HEK293 (cell line): ENCODE measurements at regions not wholly inside any gene's neighbourhood (a gene's known extent, or its start where the extent isn't known, plus 50 kb on each side); places are given as distances from the start of the nearest gene placed in this dataset.

Experiments used
- ZNF114 ChIP-seq: fragments of 450-650 bp; formaldehyde crosslinking; IDR thresholded peaks from 2 replicates; pipeline ENCODE4 v1.5.0; 2017; ENCODE audit warnings: missing biosample characterization, missing genetic modification characterization
- ZNF121 ChIP-seq: fragments of 450-650 bp; formaldehyde crosslinking; IDR thresholded peaks from 2 replicates; pipeline ENCODE4 v1.5.1; 2016; ENCODE audit warnings: missing biosample characterization, missing genetic modification characterization
- ZNF221 ChIP-seq: fragments of 450-650 bp; formaldehyde crosslinking; IDR thresholded peaks from 2 replicates; pipeline ENCODE4 v1.5.1; 2017; ENCODE audit warnings: missing biosample characterization, missing genetic modification characterization, borderline replicate concordance
- ZNF658 ChIP-seq: fragments of 450-650 bp; formaldehyde crosslinking; IDR thresholded peaks from 2 replicates; pipeline ENCODE4; 2016; ENCODE audit warnings: missing biosample characterization, missing genetic modification characterization
- TF ChIP-seq, protein P1 (sequence below): fragments of 450-650 bp; formaldehyde crosslinking; IDR thresholded peaks from 2 replicates; pipeline ENCODE4 v1.5.1; 2016; ENCODE audit warnings: missing biosample characterization, missing genetic modification characterization
- TF ChIP-seq, protein P2 (sequence below): fragments of 450-650 bp; formaldehyde crosslinking; IDR thresholded peaks from 2 replicates; pipeline ENCODE4 v1.5.1; 2016; ENCODE audit warnings: missing biosample characterization, missing genetic modification characterization
- TF ChIP-seq, protein P3 (sequence below): fragments of 450-650 bp; formaldehyde crosslinking; IDR thresholded peaks from 2 replicates; pipeline ENCODE4 v1.5.1; 2017; ENCODE audit warnings: missing biosample characterization, missing genetic modification characterization

DNA sequence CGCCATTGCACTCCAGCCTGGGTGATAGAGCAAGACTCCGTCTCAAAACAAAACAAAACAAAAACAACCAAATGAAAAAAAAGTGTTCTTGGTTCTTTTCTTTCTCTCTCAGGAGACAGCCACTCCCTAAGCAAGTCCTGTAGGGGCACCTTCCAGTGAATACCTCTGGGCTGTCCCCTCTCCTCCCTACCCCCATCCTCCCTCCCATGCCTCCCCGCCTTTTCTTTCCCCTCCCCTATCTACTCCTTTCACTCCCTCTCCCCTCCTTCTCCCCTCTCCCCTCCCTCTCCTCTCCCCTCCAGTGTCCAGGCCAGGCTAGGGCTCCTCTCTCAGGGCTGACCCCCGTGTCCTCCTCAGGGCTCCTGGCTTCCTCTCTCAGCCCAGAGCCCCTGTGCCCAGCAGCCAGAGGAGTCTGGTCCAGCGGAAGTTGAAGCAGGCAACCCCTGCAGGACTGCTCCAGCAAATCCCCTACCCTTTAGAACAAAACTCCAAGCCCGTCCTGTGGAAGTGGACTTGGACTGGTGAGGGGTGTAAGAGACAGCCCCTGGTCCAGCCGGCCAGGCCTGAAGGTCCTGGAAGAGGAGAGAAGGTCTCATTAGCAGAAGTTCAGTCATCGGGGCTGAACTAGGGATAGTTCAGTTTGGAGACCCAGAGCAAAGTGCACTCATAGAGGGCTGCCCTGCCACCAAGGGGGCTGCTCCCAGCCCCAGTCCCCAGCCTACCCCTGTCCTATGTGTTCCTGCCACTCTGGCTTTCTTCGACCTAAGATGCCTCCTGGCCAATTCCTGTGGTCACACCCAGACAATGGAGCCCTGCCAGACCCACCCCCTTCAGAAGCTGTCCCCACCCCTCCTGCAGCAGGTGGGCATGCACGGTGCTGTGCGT, 79.8 kb upstream of the IQSEC1 start:
- TF ChIP-seq ZNF114 (no peak), ZNF658 (no peak), ZNF221 (tag by site-specific recombination) (no peak), ZNF121 (tag by site-specific recombination) (no peak)
- TF ChIP-seq, protein P1, sequence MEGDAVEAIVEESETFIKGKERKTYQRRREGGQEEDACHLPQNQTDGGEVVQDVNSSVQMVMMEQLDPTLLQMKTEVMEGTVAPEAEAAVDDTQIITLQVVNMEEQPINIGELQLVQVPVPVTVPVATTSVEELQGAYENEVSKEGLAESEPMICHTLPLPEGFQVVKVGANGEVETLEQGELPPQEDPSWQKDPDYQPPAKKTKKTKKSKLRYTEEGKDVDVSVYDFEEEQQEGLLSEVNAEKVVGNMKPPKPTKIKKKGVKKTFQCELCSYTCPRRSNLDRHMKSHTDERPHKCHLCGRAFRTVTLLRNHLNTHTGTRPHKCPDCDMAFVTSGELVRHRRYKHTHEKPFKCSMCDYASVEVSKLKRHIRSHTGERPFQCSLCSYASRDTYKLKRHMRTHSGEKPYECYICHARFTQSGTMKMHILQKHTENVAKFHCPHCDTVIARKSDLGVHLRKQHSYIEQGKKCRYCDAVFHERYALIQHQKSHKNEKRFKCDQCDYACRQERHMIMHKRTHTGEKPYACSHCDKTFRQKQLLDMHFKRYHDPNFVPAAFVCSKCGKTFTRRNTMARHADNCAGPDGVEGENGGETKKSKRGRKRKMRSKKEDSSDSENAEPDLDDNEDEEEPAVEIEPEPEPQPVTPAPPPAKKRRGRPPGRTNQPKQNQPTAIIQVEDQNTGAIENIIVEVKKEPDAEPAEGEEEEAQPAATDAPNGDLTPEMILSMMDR (tag by site-specific recombination) = no peak
- TF ChIP-seq, protein P2, sequence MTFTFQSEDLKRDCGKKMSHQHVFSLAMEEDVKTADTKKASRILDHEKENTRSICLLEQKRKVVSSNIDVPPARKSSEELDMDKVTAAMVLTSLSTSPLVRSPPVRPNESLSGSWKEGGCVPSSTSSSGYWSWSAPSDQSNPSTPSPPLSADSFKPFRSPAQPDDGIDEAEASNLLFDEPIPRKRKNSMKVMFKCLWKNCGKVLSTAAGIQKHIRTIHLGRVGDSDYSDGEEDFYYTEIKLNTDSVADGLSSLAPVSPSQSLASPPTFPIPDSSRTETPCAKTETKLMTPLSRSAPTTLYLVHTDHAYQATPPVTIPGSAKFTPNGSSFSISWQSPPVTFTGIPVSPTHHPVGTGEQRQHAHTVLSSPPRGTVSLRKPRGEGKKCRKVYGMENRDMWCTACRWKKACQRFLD = no peak
- TF ChIP-seq, protein P3, sequence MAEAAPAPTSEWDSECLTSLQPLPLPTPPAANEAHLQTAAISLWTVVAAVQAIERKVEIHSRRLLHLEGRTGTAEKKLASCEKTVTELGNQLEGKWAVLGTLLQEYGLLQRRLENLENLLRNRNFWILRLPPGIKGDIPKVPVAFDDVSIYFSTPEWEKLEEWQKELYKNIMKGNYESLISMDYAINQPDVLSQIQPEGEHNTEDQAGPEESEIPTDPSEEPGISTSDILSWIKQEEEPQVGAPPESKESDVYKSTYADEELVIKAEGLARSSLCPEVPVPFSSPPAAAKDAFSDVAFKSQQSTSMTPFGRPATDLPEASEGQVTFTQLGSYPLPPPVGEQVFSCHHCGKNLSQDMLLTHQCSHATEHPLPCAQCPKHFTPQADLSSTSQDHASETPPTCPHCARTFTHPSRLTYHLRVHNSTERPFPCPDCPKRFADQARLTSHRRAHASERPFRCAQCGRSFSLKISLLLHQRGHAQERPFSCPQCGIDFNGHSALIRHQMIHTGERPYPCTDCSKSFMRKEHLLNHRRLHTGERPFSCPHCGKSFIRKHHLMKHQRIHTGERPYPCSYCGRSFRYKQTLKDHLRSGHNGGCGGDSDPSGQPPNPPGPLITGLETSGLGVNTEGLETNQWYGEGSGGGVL (tag by site-specific recombination) = no peak
